MM.1S (cell line): ENCODE measurements at regions not wholly inside any gene's neighbourhood (a gene's known extent, or its start where the extent isn't known, plus 50 kb on each side); places are given as distances from the start of the nearest gene placed in this dataset.

Experiments used
- EZH2phosphoT487 ChIP-seq: fragments of 300-600 bp; sonication (generic); IDR thresholded peaks from 2 replicates; pipeline ENCODE4 v1.6.1; 2018; ENCODE audit warnings: antibody characterized with exemption, low read length
- TF ChIP-seq, protein P1 (sequence below): fragments of 300-600 bp; sonication (generic); IDR thresholded peaks from 2 replicates; pipeline ENCODE4 v1.5.1; 2016; ENCODE audit warnings: antibody characterized with exemption, low read length, mixed read lengths

GRCh38 chr13:70253411-70253810 lies 145.2 kb upstream of the KLHL1 start:
- TF ChIP-seq, protein P1, sequence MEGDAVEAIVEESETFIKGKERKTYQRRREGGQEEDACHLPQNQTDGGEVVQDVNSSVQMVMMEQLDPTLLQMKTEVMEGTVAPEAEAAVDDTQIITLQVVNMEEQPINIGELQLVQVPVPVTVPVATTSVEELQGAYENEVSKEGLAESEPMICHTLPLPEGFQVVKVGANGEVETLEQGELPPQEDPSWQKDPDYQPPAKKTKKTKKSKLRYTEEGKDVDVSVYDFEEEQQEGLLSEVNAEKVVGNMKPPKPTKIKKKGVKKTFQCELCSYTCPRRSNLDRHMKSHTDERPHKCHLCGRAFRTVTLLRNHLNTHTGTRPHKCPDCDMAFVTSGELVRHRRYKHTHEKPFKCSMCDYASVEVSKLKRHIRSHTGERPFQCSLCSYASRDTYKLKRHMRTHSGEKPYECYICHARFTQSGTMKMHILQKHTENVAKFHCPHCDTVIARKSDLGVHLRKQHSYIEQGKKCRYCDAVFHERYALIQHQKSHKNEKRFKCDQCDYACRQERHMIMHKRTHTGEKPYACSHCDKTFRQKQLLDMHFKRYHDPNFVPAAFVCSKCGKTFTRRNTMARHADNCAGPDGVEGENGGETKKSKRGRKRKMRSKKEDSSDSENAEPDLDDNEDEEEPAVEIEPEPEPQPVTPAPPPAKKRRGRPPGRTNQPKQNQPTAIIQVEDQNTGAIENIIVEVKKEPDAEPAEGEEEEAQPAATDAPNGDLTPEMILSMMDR = no peak
- no peak for TF ChIP-seq EZH2phosphoT487
